DMS 273 treated with DMSO at 0.1 percent for 48 hours (cell line): ENCODE measurements at regions not wholly inside any gene's neighbourhood (a gene's known extent, or its start where the extent isn't known, plus 50 kb on each side); places are given as distances from the start of the nearest gene placed in this dataset.
"Not testable (repeated sequence)": the region's sequence is repeated elsewhere in the genome, so short reads cannot be mapped to it uniquely, and the experiment has no call there.

Experiments used
- DNase-seq: peaks from one replicate; lab custom pipeline; 2025; lab: John Stamatoyannopoulos, UW

GRCh38 chr1:206408371-206409288 lies 61.6 kb upstream of the IKBKE start:
- not testable (repeated sequence) for DNase-seq

DNA sequence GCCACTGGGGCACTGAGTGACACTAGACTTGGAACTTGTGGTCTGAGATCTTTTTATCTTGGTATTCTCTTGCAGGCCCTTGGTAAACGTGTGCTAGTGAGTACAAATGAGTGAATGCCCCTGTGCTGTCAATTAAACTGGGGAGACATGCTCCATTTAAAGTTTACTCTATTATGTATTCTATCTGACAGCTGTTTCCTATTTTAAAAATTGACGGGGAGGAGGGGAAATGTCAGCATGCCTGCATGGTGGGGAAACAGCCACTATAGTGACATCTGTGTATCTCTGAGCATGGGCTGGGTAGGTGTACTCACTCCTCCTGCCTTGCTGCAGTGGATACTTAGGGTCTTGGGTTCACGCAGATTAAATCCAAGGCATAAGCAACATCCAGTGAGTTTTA lies 59.0 kb upstream of the IKBKE start:
- DNase-seq = no peak

DNA sequence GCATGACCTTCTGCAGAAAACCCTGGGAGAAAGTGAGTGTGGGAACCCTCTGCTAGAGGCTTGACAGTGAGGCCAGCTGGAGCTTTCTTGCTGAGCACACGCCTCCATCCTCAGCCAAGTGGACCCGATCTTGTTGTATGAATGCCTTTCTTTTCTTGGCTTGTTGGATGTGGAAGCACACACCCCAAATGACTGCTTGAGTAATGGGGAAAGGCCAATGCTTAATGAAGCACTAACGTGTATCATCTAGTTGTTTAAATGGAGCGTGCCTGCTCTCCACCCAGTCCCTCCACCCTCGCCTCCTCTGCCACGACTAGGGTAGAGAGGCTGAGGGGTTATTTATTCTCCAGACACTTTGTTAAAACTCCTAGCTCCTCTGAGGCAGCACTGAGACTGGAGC lies 54.3 kb upstream of the IKBKE start:
- DNase-seq = no peak

- DNase-seq = no peak
These were observed 52.3 kb upstream of the IKBKE start for GRCh38 chr1:206417774-206418614.

- DNase-seq = no peak
These were observed 51.0 kb upstream of the IKBKE start for GRCh38 chr1:206419250-206419649.

DNA sequence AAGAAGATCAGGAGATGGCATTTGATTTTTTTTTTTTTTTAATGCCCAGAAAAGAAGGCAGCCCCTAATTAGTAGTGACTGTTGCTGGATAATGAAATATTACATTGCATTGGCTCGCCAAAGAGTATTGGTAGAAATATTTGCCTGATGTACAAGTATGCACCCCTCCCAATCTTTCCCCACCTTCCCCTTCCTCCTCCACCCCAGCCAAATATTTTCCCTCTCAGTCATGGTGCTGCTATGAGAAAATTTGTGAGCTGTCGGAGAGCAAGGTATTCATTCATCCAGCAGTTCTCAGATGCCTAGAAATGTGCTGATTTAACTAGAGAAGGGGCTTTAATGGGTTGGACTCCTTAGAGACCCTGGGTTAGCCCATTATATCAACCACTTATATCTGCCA lies 50.5 kb upstream of the IKBKE start:
- DNase-seq = no peak

- DNase-seq = no peak
These were observed 49.8 kb upstream of the IKBKE start for GRCh38 chr1:206420471-206420870.
